HG02852 (cell line): ENCODE measurements at regions not wholly inside any gene's neighbourhood (a gene's known extent, or its start where the extent isn't known, plus 50 kb on each side); places are given as distances from the start of the nearest gene placed in this dataset.

Source experiments
- ATAC-seq: cut with Tn5 transposase; IDR thresholded peaks from one replicate; pipeline ENCODE4 v1.9.1; 2021; ENCODE audit warnings: mild to moderate bottlenecking, moderate library complexity; ENCODE audit not compliant: unreplicated experiment

DNA sequence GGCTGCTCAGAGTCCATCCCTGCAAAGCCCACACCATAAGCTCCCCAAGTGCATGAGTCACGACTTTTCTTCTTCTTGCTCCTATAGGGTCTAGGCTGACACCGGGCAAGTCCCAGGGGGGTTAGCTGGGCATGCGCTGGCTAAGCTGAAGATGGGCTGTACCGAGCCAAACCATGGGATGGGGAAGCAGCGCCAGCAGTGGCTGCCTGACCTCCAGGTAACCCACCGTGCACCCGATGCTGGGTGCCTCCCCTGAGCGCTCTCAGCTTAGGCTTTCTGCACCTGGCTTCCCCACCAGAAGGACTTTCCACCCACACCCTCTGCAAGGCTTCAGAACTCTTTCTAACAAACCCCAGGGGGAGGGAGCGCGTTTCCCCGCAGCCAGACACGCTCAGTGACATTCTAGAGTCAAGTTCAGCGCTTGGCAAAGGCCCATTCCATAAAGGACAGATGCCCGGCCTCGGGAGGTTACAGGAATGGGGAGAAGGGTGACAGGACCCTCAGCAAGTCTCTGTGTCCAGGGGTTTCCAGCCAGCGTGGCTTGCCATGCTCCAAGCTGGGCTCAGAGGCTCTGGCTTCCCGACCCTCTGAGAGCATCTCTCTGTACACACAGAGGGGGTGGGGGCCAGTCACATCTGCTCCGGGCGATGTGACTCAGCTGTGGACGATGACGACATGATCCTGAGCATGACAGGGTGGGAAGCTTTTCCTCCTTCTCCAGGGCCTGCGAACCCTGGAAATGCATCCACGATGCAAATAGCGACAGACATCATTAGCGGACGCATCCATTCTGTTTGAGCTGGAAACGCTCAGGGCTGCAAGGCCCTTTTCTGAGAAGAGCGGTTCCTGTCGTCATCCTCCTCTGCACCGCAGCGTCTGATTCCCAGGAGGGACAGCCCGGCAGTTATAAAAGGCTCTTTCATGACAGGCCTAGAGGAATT, 107.8 kb downstream of the SIK1 start:
- ATAC-seq: no peak

DNA sequence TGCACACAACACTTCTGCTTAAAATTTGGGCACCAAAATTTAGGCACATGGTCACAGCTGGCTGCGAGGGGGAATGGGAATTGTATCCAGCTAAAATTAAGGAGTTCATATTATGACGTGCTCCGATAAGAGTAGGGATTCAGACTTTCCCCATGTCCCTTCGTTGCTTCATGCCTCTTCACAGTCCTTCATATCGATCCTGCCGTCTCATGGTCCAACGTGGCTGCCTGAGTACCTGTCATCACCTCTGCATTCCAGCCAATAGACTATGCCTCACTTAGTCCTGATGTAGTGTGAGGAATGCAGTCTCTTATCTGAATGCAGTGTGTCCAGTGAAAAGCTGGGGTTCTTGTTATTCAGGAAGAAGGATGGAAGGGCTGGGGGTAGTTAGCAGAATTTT, 108.6 kb downstream of the SIK1 start:
- no peak for ATAC-seq

DNA sequence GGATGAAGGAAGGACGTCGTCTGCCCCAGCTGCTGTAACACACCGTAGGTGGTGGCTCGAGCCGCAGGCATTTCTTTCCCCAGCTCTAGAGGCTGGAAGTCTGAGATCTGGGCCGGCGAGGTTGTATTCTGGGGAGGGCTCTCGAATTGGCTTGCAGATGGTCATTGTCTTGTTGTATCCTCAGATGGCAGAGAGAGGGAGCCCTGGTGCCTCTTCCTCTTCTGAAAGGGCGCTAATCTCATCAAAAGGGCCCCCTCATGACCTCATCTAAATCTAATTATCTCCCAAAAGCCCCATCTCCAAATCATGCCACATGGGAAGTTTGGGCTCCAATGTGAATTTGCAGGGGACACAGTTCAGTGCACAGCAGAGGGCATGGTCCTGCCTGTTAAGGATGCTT, 109.0 kb downstream of the SIK1 start:
- no peak for ATAC-seq

DNA sequence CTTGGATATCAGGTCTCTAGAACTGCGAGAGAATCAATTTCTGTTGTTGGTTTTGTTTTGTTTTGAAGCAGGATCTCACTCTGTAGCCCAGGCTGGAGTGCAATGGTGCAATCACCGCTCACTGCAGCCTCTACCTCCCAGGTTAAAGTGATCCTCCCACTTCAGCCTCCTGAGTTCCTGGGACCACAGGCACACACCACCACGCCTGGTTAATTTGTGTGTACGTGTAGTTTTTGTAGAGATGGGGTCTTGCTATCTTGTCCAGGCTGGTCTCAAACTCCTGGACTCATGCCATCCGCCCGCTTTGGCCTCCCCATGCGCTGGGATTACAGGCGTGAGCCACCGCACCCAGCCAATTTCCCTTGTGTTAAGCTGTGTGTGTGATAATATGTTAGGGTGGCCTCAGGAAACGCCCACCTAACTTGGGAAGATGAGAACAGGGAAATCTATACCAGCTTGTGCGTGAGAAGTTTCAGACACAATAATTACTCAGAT, 109.6 kb downstream of the SIK1 start:
- ATAC-seq: no peak

DNA sequence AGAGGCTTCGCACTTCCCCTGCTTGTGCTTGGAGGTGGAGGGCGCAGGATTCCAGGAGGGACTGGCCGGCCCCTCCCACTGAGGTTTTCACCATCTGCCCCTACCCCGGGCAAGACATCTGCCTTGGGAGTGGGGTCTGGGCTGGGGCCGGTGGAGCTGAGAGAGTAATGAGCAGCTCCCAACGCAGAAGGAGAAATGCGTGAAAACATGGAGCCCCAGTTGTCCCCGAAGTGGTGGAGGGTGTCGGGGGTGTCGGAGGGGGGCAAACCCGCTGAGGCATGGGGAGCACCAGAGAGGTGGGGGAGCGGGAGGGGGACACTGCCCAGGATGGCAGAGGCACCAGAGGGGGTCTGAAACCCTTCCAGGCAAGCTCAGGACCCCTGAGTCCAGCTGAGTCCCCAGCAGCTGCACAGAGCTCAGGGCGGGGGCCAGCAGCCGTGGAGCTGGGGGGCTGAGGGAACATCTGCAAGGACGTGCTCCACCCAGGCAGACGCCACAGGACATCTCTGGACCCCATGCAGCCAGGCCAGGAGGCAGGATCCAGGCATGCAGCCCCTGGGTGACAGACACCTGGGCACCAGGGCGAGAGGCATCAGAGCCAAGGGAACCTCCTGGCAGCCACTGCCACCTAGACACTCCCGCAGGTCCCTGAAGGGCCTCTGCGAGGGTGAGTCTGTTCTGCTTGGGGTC, 110.6 kb downstream of the SIK1 start:
- no peak for ATAC-seq

DNA sequence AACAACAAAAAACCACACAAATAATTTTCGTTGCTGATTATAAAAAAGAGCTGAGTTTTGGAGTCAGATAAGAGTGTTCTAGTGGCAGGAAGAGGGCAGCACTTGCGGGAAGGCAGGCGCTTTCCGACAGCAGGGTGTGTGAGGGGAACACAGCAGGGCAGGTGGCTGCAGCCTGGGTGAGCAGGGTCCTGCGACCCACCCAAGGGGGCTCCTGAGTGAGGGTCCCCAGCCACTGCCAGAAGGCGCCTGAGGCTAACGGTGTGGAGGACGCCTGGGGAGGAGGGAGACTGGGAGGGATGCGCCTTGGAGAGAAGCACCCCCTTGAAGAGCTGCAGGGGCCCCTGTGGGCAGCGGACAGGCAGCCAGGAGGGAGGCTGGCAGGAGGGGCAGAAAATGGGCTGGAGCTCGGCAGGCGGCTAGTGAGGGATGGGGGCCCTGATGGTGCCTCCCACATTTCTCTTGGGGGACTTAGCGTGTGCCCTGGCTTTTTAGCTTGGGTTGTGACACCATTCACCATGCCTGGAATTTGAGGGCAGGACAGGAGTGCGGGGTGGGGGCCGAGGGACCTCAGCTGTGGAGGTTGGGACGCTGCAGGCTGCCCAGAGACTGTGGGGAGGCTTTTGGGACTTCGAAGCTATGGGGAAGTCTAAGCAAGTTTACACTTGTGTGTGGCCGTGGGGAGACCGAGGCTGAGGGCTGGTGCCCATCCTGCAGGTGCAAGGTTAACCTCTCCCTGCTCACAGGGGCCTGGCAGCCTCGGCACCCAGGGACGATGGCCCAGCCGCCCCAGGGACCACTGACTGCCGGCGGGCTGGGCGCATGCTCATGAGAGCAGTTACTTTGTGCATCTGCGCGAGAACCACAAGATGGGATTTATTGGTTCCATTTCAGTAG, 111.4 kb downstream of the SIK1 start:
- ATAC-seq: no peak

DNA sequence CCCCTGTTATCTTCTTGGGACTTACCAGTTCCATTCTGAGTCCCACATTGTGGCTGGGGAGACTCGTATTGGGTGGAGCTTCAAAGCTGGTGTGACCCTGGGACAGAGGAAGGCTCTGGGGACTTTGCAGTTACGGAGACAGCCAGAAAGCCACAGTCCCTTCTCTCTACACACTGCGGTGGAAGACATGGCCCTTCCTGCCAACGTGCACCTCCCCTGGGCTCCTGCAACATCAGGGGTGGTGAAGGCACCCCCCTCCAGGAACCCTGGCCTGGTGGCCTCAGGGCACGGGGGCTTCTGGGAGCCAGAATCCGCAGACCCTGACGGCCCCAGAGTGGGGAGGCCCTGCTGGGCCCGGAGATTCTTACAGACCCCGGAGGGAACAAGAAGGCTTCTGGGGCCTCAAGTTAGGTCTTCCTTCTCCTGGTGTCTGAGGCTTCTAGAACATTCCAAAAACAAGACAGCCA, 113.0 kb downstream of the SIK1 start:
- ATAC-seq: no peak

DNA sequence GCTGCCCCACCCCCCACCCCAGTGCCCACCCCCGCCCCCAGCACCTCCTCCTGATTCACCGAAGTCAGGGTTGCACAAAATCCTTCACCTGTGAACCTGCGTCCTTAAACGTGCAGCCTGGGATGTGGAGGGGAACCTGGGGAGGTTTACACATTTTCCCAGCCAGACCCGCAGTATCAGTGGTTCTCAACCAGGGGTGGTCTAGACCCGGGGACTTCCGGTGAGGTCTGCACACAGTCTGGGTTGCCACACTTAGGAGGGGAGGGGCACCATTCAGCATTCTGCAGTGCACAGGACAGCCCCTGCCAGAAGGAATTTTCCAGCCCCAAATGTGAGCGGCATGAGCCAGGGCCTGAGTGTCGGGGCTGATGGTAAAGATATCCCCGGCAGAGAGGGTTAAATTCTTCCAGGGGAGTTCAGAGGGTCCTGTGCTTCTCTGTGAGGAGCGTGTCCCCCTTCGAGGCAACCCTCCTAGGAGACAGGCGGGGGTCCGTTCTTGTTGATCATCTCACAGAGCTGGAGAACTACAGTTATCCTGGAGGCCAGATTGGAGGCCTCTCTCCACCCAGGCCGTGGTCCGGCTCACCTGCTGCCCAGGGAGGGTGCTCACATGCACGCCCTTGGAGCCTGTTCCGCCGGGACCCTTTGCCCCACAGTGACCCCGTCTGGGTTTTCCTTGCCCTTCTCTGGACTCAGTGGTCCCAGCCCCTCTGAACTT, 113.6 kb downstream of the SIK1 start:
- ATAC-seq: no peak

DNA sequence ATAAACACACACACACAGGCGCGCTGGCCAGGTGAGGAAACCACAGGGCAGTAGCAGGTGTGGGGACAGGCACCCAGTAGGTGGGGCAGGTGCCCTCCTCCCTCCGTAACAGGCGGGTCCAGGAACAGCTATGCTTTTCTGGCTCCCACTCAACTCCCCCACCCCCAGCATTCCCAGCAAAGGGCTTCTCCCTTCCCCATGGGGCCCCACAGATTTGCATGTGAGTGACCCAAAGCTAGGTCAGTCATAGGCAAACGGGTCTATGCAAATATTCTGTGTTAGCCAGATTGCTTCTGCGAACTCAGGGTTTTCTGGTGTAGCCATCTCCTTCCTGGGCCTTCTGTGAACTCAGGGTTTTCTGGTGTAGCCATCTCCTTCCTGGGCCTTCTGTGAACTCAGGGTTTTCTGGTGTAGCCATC, 114.2 kb downstream of the SIK1 start:
- no peak for ATAC-seq

DNA sequence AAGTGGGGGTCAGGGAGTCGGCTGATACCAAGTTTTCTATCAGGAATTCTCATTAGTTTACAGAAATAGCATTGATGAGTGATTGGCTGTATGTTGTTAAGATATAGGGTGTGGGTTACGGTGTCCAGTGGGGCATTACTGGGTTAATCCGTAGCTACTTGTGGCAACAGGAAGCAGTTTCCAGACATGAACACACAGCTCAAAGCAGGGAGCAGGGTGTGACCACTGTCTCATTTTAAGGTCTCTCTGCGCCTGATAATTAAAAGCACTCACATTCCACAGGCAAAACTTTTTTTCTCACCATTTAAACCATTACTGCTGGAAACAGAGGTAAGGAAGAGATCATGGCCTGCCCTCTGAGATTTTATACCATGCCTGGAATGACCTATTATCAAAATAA, 114.9 kb downstream of the SIK1 start:
- ATAC-seq: no peak

DNA sequence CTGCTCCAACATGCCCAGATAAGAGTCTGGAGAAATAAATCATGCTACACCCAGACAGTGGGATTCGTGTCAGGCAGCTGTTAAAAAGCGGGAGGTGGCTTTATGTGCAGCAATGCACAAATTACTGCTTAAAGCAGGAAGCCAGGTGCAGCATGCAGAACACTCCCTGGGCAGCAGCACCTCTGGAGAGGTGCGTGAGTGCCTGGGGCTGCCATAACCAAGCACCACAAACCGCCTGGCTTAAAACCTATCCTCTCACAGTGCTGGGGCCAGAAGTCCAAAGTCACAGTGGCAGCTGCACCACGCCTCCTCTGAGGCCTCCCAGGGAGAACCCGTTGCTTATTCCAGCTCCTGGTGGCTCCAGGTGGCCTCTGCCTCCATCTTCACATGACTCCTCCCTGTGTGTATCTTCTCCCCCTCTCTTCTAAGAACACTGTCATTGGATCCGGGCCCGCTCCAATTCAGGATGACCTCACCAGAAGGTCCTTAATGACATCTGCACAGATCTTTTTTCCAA, 115.6 kb downstream of the SIK1 start:
- no peak for ATAC-seq

DNA sequence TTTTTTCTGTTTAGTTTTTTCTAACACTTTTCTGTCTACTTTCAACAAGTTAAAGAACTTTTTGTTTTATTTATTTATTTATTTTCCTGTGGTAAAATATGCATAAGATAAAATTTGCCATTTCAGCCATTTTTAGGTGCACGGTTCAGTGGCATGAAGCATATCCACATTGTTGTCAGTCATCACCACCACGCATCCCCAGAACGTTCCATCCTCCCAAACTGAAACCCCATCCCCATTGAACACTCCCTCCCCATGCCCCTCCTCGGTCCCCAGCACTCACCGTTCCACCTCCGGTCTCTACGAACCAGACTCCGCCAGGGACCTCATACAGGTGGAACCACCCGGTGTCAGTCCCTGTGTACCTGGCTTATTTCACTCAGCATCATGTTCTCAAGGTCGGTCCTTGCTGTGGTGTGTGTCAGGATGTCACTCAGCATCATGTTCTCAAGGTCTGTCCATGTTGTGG, 118.1 kb downstream of the SIK1 start:
- no peak for ATAC-seq

DNA sequence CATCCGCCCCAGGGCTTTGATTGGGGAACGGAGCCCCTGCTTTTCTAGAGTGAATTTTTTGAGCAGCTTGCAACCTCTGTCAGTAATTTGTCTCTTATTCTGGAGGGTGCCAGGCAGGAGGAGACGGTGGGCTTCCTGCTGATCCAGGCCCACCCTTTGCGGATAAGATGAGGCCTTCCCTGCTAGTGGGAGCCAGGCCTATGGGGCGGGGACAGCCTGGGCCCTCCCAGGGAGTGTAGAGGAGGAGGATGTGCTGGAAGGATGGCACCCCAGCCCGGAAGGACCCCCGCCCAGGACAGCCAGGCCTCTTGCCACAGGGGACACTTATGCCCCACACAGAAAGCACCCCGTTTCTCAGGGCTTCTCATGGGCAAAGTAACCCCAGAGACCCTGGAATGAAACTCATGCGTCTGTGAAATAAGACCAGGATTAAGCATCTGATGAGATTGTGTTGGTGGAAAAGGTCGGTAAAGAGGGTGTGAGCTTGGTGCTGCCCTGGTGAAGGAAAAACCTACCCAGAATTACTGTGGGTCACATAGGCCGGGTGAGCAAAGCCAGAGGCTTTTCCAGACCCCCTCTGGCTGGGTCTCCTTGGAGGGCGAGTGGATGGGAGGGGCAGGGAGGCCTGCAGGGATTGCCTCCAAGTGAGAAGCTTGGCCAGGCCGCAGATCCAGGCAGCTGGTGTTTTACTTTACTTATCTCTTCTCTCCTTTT, 118.7 kb downstream of the SIK1 start:
- no peak for ATAC-seq

DNA sequence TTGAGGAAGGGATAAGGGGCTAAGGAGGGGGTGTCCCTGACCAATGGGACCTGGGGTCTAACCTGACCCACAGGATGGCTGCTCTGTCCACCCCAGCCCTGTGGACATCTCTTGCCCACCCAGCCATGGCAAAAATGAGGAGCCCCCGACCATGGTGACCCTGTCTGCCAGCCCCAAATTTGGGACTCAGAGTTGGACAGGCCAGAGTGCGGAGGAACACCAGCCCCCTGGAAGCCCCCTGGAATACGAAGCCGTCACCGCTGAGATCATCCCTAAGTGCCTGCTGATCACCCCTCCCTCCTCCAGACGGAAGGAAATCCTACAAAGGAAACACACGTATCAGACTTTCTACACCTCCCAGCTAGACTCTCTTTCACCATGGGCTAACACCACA, 119.3 kb downstream of the SIK1 start:
- ATAC-seq: no peak

DNA sequence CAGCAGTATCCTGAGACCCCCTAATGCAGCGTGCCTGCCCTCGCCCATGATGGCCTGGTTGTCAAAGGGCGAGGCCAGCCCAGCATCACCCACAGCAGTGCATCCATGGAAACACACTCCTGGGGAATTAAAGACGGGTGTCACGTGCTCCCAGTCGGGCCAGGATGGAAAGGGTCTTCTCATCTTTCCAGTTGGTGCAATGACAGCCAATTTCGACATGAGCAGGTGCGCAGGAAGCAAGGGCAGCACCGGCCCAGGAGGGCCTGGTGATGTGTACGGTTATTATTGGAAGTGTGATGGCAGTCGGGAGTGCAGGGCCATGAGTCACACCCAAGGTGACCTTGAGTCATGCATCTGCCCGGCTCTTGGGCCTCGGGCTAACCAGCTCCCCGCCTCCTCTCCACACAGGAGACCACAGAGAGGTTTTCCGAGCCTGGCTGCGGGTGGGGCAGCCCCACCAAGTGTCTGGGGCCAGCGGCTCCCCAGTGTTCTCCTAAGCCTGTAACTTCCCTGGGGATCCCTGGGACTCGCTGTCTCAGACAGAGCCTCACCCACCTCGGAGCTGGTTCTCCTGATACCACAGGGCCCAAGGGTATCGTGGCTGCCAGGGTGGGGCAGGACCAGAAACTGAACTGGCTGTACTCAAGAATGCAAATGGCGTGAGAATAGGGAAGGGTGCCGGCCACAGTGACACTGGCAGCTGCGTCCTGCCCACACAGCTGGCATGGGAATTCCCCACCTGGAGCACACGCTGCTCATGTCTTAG, 119.8 kb downstream of the SIK1 start:
- ATAC-seq: no peak

DNA sequence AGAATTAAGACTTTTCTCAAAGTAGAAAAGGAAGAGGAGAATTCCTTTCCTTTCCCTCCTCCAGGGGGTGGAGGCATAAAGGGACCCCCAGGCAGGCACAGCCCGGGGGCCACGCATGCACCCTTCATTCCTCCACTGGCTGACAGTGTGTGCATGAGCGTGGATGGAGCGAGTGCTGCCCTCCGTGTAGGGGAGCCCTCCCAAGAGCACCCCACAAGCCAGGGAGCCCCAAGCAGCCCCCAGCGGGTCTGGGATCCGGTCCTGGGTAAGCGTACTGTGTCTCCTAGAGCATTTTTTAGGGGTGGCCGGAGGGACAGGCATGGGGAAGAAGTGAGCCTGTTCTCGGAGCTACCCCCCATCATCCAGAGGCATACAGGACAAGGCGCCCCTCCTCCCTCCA, 120.5 kb downstream of the SIK1 start:
- ATAC-seq: no peak

DNA sequence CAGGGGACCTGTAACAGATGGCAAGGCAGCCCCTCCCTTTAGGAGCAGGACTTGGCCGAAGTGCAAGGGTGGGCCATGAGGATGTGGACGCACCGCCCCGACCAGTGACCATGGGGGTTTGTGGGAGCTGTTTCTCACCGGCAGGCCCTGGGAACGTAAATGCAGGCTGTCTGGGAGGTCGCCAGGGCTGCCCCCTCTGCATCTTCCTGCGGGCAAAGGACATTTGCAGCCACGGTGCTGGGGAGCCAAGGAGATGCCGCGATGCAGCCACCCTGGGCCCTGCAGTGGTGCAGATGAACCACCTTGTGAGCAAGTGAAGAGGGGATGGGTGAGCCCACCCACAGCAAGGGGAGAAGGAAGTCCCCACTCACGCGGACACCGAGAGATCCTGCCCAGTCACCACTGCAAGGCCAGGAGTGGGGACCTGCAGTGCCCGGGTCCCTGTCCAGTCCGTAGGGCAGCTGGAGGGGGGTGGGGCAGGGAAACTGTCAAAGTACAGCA, 121.1 kb downstream of the SIK1 start:
- ATAC-seq: no peak

DNA sequence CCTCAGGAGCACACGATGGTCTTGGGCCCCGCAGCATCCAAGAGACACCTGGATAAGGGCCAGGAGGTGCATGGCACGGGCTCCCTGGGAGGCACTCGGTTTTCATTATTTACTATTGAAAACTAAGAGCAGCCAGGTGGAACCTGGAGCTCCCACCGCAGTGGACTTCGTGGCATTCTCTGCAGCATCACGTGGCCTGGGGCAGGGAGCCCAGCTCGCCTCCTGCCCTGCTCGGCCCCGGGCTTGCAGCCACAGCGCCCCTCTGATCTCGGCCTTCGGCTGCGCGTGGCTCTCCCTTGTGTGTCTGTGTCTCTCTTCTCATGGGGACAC, 121.6 kb downstream of the SIK1 start:
- no peak for ATAC-seq
